ENCODE measurements at regions not wholly inside any gene's neighbourhood (a gene's known extent, or its start where the extent isn't known, plus 50 kb on each side); places are given as distances from the start of the nearest gene placed in this dataset.

DNA sequence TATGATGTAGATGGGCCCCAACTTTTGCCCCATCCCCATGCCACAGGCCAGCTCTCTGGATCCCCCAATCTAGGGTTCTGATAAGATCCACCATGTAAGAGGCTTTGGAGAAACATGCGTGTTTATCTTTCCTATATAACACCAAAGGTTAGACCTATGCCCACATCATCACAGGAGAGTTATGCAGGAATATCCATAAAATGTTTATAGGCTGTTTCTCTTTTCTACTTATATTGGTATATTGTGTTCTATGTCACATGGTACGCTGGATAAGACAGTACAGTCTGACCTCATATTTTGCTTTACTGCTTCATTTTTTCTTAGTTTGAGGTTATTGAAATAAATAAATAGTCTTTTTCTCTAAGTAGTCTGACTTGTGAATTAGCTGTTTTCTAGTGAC is 1013.9 kb upstream of the GYPC start:
- TF ChIP-seq, protein P1, sequence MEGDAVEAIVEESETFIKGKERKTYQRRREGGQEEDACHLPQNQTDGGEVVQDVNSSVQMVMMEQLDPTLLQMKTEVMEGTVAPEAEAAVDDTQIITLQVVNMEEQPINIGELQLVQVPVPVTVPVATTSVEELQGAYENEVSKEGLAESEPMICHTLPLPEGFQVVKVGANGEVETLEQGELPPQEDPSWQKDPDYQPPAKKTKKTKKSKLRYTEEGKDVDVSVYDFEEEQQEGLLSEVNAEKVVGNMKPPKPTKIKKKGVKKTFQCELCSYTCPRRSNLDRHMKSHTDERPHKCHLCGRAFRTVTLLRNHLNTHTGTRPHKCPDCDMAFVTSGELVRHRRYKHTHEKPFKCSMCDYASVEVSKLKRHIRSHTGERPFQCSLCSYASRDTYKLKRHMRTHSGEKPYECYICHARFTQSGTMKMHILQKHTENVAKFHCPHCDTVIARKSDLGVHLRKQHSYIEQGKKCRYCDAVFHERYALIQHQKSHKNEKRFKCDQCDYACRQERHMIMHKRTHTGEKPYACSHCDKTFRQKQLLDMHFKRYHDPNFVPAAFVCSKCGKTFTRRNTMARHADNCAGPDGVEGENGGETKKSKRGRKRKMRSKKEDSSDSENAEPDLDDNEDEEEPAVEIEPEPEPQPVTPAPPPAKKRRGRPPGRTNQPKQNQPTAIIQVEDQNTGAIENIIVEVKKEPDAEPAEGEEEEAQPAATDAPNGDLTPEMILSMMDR (IDR thresholded peaks at IDR 0.05; ENCODE audit: insufficient read depth, low read depth, low read length), result no peak
- no peak overlapping the region for H3K4me3 ChIP-seq (ENCODE audit: low read depth, low read length)
- no peak for DNase-seq (ENCODE audit: low read depth)

DNA sequence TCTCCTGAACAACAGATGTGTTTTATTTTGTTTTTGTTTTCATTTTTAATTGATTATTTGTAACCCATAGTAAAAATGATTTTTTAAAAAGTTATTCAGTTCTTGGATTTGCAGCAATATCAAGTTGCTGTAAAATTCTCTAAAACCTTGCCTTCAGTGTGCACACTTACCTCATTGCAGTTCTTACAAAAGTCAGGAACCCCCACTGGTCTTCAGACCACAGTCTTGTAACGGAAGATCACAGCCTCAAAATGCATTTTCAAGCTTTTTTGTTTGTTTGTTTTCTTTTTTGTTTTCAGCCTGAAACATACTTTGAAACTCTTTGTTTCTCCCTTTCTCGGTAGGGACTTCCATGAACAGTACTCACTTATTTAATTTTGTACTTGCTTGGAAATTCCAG is 1012.8 kb upstream of the GYPC start:
- TF ChIP-seq, protein P1 (IDR thresholded peaks at IDR 0.05; ENCODE audit: insufficient read depth, low read depth, low read length), result no peak
- H3K4me3 ChIP-seq (ENCODE audit: low read depth, low read length), result no peak overlapping the region
- no peak for DNase-seq (ENCODE audit: low read depth)

DNA sequence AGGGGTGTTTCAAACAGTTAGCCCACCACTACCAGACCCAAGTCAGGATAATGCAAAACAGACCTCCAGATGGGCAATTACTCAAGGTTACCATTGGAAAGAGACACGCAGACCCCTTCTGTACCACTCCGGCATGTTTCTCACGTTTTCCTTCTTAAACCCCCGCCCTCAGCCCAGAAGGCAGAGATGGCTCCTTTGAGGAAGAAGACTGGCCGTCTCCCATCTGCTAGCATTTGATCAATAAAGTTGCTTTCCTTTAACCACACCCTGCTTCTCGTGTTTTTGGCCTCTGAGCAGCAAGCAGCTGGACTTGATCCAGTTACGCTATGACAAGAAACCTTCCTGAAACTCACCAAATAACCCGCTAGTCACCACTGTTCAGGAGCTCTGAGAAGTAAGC is 1012.4 kb upstream of the GYPC start:
- no peak for DNase-seq (ENCODE audit: low read depth)
- TF ChIP-seq, protein P1 (IDR thresholded peaks at IDR 0.05; ENCODE audit: insufficient read depth, low read depth, low read length), result no peak
- no peak overlapping the region for H3K4me3 ChIP-seq (ENCODE audit: low read depth, low read length)

DNA sequence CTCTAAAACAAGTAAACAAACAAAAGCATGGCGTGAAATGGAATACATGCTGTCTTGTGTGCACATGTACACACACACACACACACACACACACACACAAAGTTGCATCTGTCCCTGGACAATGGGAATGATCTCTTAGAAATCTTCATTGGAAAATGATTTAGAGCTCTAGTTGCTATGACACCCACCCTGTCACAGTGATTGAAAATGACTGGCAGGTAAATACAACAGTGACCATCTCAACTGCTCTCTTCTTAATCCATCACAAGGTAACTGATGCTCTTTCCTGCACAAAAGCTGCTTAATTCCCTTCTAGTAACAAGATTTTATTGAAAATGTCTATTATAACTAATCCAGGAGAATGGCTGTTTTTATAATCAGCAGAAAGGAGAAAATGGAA is 1011.7 kb upstream of the GYPC start:
- H3K4me3 ChIP-seq (ENCODE audit: low read depth, low read length), result no peak overlapping the region
- DNase-seq (ENCODE audit: low read depth), result no peak

DNA sequence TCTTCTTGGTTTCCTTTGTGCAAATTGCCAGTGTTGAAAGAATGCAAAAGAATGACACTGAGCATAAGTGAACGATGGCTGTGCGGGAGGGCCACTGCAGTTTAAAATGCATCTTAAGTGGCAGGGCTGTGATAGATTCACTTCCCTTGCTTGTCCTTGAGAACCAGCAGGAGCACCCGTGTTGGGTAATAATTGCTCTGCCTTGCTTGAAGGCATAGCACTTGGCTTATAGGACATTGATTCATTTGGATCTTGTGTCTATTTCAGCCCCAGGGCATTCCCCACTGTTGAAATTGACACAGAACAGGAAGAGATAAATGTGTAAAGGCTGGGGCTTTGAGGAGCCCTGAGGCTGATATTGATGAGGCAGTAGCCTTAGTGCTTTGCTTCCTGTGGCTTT is 1003.7 kb upstream of the GYPC start:
- H3K4me3 ChIP-seq (ENCODE audit: low read depth, low read length), result no peak overlapping the region
- TF ChIP-seq, protein P1 (IDR thresholded peaks at IDR 0.05; ENCODE audit: insufficient read depth, low read depth, low read length), result no peak
- DNase-seq (ENCODE audit: low read depth), result no peak

More for the DNA sequence above, 1011.7 kb upstream of the GYPC start:
- TF ChIP-seq, protein P1 (IDR thresholded peaks at IDR 0.05; ENCODE audit: insufficient read depth, low read depth, low read length), result no peak

DNA sequence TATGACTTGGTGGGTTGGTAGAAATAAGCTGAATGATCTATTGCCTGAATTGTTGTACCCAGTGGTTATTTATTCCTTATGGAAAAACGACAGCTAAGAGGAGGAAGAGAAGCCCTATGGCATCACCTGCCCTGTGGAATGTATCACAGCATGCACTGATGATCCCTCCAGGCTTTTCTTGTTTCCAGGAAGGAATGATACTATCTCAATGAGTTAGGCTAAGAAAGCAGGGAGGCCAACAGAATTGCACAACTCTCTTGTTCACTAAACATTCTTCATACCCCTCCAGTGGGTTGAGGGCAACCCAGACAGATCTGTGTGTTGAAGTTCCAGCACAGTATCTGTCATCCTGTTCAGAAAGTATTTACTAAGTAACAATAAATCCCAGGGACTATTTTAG is 1001.7 kb upstream of the GYPC start:
- no peak for DNase-seq (ENCODE audit: low read depth)
- no peak overlapping the region for H3K4me3 ChIP-seq (ENCODE audit: low read depth, low read length)
- TF ChIP-seq, protein P1 (IDR thresholded peaks at IDR 0.05; ENCODE audit: insufficient read depth, low read depth, low read length), result no peak

DNA sequence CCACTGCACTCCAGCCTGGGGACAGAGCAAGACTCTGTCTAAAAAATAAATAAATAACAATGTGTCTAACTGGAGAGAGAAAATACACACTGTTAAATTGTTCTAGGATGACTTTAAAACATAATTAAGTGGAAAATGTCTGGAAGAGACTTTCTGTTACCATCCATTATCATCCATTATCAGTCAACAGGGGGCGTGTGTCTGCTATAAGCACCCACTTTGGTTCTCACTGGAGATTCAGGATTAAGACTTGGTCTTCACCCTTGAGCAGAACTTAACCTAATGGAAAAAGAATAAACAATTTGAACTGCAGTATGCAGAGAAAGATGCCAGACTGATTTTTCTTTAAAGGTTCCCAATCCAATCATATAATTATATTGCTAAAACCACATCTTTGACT is 999.8 kb upstream of the GYPC start:
- no peak overlapping the region for H3K4me3 ChIP-seq (ENCODE audit: low read depth, low read length)
- DNase-seq (ENCODE audit: low read depth), result no peak
- TF ChIP-seq, protein P1 (IDR thresholded peaks at IDR 0.05; ENCODE audit: insufficient read depth, low read depth, low read length), result no peak
